WI38 (cell line): ENCODE measurements at regions not wholly inside any gene's neighbourhood (a gene's known extent, or its start where the extent isn't known, plus 50 kb on each side); places are given as distances from the start of the nearest gene placed in this dataset.
"Not testable (repeated sequence)": the region's sequence is repeated elsewhere in the genome, so short reads cannot be mapped to it uniquely, and the experiment has no call there.

Experiments
- H3K4me3 ChIP-seq: 2 replicates; pipeline ENCODE4 v1.5.1; 2011; ENCODE audit warnings: low read depth, mild to moderate bottlenecking, control low read depth, low read length
- CTCF ChIP-seq: IDR thresholded peaks from 2 replicates; pipeline ENCODE4 v1.5.1; 2012; ENCODE audit warnings: low read depth, mild to moderate bottlenecking, control low read depth, low read length

- no peak for TF ChIP-seq CTCF
- H3K4me3 ChIP-seq, result no peak overlapping the region
Measured at GRCh38 chr7:113304104-113304503, 185.8 kb upstream of the SMIM30 start.

- H3K4me3 ChIP-seq, result not testable (repeated sequence)
Measured at GRCh38 chr7:113303388-113303787, 185.0 kb upstream of the SMIM30 start.

DNA sequence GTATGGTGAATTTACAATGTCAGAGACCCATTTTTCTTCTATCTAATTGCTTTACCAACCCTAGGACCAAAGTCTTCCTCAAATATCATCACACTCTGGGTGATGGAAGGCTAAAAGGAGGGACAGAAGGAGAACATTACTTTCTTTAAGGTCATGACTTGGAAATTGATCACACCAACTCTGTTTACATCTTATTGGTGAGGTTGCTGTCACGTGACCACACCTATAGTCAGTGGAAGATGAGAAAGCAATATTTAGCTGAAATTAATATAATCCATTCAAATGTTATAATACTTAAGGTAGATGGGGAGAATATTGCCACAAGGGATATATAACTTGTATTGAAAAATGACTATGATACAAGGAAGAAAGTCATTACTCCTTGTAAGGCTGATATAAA is 183.6 kb upstream of the SMIM30 start:
- no peak for TF ChIP-seq CTCF
- no peak overlapping the region for H3K4me3 ChIP-seq

DNA sequence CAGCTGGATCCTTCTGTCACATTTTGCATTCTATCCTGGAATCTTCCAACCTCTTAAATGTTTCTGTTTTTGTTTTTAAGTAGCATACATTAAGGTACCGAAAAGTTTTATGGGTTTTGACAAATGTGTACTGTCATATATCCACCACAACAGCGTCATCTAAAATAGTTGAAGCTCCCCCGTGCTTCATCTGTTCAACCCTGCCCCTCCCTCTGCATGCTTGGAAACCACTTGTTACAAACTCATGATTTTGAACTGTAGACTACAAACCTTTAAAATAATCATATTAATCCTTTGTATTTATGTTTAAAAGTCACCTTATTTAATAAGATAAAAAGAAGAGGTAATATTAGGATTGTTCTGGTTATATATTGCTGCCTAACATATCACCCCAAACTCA is 182.8 kb upstream of the SMIM30 start:
- no peak for TF ChIP-seq CTCF

DNA sequence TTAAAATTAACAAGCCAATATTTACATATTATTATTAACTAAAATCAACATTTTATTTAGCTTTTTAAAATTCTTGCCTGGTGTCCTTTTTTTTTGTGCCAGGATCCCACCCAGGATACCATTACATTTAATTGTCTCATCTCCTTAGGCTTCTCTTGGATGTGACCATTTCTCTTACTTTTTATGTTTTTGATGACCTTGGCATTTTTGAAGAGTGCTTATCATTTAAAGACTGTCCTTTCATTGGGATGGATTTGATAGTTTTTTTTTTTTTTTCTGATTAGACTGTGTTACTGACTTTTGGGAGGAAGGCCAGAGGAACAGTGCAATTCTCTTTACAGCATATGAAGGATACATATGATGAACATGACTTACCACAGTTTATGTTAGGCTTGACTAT is 181.4 kb upstream of the SMIM30 start:
- TF ChIP-seq CTCF, result no peak
- no peak overlapping the region for H3K4me3 ChIP-seq

More for the DNA sequence above, 182.8 kb upstream of the SMIM30 start:
- H3K4me3 ChIP-seq, result no peak overlapping the region

GRCh38 chr7:113298501-113298900 is 180.1 kb upstream of the SMIM30 start:
- H3K4me3 ChIP-seq, result no peak overlapping the region
- no peak for TF ChIP-seq CTCF

- no peak for TF ChIP-seq CTCF
- H3K4me3 ChIP-seq, result no peak overlapping the region
Measured at GRCh38 chr7:113294750-113295149, 176.4 kb upstream of the SMIM30 start.

- H3K4me3 ChIP-seq, result no peak overlapping the region
- TF ChIP-seq CTCF, result no peak
Measured at GRCh38 chr7:113292105-113292504, 173.8 kb upstream of the SMIM30 start.
